Bronchial epithelial cell (primary cell): ENCODE measurements at regions not wholly inside any gene's neighbourhood (a gene's known extent, or its start where the extent isn't known, plus 50 kb on each side); places are given as distances from the start of the nearest gene placed in this dataset.

ENCODE experiments used
- DNase-seq: peaks from one replicate; pipeline ENCODE4 v3.0.0-alpha.2; 2010; ENCODE audit warnings: low read depth
- FAIRE-seq: peaks from 2 replicates; lab custom pipeline; 2011; peaks lifted over from hg19 to GRCh38; lab: Jason Lieb, UNC
- H3K27me3 ChIP-seq: 2 replicates; pipeline ENCODE4 v1.5.1; 2011; ENCODE audit warnings: low read length; ENCODE audit not compliant: control insufficient read depth, insufficient read depth
- H3K36me3 ChIP-seq: 2 replicates; pipeline ENCODE4 v1.5.1; 2011; ENCODE audit warnings: low read length; ENCODE audit not compliant: control insufficient read depth, insufficient read depth
- H3K4me3 ChIP-seq: 2 replicates; pipeline ENCODE4 v1.5.1; 2011; ENCODE audit warnings: mild to moderate bottlenecking, low read depth, low read length, control low read depth
- CTCF ChIP-seq: IDR thresholded peaks from 2 replicates; pipeline ENCODE4 v1.5.1; 2011; ENCODE audit warnings: mild to moderate bottlenecking, moderate library complexity, low read length, control low read depth, inconsistent platforms; ENCODE audit not compliant: insufficient read depth, severe bottlenecking

- Histone ChIP-seq H3K27me3 (peaks cover 3% of the 10 kb centered on the region), H3K4me3 (no peak overlapping the region), H3K36me3 (no peaks in the 10 kb centered on the region)
- no peak for FAIRE-seq
- TF ChIP-seq CTCF: no peak
- DNase-seq: no peak
Observed at GRCh38 chr15:70407955-70408354, 310.2 kb upstream of the TLE3 start.

GRCh38 chr15:70407336-70407670, 309.6 kb upstream of the TLE3 start:
- peak; percentile 43 for FAIRE-seq
- H3K4me3 ChIP-seq: no peak overlapping the region
- no peaks in the 10 kb centered on the region for H3K36me3 ChIP-seq
- no peak for TF ChIP-seq CTCF
- H3K27me3 ChIP-seq: peaks cover 3% of the 10 kb centered on the region
- DNase-seq: no peak

GRCh38 chr15:70406617-70407335, 309.1 kb upstream of the TLE3 start:
- H3K36me3 ChIP-seq: no peaks in the 10 kb centered on the region
- DNase-seq: no peak
- peaks cover 3% of the 10 kb centered on the region for H3K27me3 ChIP-seq
- TF ChIP-seq CTCF: no peak
- no peak overlapping the region for H3K4me3 ChIP-seq
- no peak for FAIRE-seq

GRCh38 chr15:70401709-70402108, 304.0 kb upstream of the TLE3 start:
- no peak for TF ChIP-seq CTCF
- Histone ChIP-seq H3K27me3 (peaks cover 3% of the 10 kb centered on the region), H3K36me3 (no peaks in the 10 kb centered on the region), H3K4me3 (no peak overlapping the region)
- DNase-seq (no peak), FAIRE-seq (peak; percentile 55)

GRCh38 chr15:70400766-70401541, 303.2 kb upstream of the TLE3 start:
- DNase-seq: no peak
- Histone ChIP-seq H3K36me3 (no peaks in the 10 kb centered on the region), H3K4me3 (no peak overlapping the region), H3K27me3 (peaks cover 5% of the 10 kb centered on the region)
- TF ChIP-seq CTCF: no peak
- FAIRE-seq: no peak
